NCI-H1694 (cell line): ENCODE measurements at regions not wholly inside any gene's neighbourhood (a gene's known extent, or its start where the extent isn't known, plus 50 kb on each side); places are given as distances from the start of the nearest gene placed in this dataset.

Experiments used
- DNase-seq: peaks from one replicate; lab custom pipeline; 2025; lab: John Stamatoyannopoulos, UW

GRCh38 chr15:69983696-69984265 lies 113.9 kb downstream of the TLE3 start:
- no peak for DNase-seq

GRCh38 chr15:69987492-69988489 lies 109.9 kb downstream of the TLE3 start:
- DNase-seq, result no peak

DNA sequence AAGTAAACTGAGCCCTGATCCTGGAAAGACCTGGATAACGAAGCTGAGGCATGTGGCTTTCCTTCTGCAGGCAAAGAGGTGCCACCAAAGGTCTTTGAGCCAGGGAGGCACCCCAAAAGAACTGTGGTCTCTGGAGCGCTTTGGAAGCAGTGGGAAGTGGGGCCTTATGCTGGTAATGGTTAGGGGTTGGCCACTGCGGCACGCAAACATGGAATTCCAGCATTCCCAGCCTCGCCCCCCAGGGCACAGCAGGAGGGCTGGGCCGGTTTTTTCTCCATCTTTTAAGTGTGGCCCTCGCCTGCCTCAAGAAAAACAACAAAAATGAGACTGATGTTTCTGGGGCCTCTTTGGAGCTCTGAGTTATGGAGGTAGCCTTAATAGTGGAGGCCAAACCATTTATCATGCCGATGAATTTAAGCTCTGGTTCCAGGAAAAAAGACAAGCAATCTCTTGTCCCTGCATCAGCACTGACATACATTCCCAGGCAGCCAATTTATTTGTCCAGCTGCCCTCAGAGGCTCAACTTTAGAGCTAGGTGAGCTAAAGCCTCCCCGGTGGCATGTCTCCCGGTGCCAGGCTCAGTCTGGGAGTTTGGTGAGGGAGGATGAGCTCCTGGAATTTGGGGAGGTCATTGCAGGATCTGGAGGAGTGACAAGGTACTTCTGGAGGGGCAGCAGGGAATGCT lies 109.0 kb downstream of the TLE3 start:
- DNase-seq, result no peak

- DNase-seq, result peak; percentile 33
These were observed 106.9 kb downstream of the TLE3 start for GRCh38 chr15:69990566-69991421.

- no peak for DNase-seq
These were observed 106.2 kb downstream of the TLE3 start for GRCh38 chr15:69991551-69991980.

DNA sequence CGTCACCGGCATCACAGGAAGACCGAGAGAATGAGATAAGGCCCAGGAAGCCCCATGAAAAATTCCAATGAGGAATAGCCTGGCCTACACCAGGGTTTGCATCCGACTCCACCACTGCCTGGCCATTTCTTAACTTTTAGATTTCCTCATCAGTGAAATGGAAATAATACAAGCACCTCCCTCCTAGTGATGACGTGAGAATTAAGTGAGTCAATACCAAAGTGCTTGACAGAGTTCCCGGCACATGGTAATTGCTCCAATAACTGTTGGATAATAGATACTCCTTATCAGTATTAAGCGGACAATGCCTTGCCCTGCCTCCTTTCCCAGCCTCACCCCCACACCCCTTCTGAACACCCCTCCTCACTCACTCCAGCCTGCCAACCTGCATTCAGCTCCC lies 105.4 kb downstream of the TLE3 start:
- no peak for DNase-seq

GRCh38 chr15:69994429-69995205 lies 103.1 kb downstream of the TLE3 start:
- DNase-seq, result no peak

DNA sequence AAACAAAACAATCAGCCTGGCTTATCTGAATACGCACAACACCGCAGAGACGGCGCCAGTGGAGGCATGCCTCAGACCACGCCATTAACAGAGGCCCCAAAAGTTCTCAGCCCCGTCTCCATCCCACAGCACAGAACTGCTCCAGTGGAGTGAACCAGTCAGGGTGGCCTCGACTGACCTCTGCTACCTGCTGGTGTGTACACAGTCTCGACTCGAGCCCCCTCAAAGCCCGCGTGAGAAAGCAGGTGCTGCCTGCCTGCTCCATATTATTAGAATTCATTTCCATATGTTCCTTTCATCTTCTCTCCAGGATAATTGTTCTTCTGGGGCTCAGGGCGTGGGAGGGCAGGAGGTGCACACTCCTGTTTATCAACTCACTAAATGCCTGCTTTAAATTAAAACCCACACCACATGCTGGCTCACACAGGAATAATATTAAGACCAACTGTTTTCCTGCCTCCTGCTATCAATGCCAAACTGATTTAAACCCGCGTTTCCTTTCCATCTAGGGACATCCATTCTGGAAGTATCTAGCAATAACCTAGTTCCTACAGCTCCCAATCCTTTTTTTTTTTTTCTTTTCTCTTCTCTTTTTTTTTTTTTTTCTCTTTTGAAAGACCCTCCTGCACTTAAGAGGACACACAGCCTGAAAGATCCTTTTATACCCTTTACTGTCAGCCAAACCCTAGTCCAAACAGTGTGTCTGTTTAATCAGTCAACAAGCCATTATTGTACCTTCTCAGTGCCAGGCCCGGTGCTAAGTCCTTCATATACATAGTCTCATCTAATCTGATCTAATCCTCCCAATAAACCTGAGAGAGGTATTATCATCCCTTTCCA lies 101.2 kb downstream of the TLE3 start:
- DNase-seq, result peak; percentile 31

- DNase-seq, result no peak
These were observed 100.6 kb downstream of the TLE3 start for GRCh38 chr15:69997161-69997485.
